GM21447 (cell line): ENCODE measurements at regions not wholly inside any gene's neighbourhood (a gene's known extent, or its start where the extent isn't known, plus 50 kb on each side); places are given as distances from the start of the nearest gene placed in this dataset.
"Not testable (repeated sequence)": the region's sequence is repeated elsewhere in the genome, so short reads cannot be mapped to it uniquely, and the experiment has no call there.

ENCODE experiments used
- ATAC-seq: cut with Tn5 transposase; IDR thresholded peaks from one replicate; pipeline ENCODE4 v1.9.1; 2021; ENCODE audit not compliant: unreplicated experiment

DNA sequence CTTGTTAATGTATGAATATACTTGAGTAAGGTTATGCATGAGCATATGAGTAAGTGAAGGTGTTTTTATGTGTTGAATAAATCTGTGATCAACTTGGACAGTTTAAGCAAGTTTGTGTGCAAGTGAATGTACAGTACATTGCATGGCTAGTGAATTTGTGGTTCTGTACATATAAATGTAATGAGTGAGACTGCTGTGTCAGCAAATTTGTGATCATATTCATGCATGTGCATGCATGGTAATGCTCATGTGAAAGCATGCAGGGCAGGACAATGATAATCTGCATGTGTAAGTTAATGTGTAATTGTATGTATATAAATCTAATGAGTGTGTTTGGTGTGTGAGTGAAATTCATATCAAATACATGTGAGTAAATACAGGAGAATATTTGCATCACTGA is 188.5 kb downstream of the PWWP3B start:
- no peak for ATAC-seq

DNA sequence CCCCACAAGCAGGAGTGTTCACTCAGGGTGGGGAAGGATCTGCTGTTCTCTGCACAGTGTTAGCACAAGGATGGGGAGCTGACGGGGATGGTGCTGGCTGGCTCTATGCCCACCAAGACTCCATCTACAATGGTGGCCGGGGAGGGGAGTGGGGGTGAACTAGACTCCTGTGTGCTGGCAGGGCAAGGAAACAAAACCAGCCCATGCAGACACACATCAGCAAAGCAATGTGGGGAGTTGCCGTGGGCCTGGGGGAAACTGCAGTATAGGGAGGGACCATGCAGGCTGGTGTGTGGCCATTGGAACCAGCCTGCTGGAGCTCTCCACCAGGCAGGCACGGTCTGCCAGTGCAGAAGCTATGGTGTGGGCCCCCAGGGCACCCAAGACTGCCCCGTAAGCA is 195.1 kb downstream of the PWWP3B start:
- ATAC-seq = no peak

DNA sequence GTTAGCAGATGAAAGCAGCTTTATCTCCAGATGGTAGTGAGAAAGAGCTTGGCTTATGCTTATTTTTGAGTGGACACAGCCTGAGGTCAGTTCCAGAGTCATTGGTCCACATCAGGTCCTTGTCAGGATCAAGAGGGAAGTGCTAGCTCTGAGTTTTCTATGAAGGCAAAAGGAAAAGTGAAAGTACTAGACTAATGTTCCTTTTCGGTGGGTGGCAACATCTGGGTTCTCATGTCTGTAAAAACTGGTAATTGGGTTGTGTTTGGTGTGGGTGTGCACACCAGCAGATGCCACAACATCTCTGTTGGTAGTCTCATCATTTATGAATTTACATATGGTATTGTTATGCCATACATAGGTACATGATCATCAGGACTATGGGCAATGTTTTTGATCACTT is 210.5 kb downstream of the PWWP3B start:
- no peak for ATAC-seq

DNA sequence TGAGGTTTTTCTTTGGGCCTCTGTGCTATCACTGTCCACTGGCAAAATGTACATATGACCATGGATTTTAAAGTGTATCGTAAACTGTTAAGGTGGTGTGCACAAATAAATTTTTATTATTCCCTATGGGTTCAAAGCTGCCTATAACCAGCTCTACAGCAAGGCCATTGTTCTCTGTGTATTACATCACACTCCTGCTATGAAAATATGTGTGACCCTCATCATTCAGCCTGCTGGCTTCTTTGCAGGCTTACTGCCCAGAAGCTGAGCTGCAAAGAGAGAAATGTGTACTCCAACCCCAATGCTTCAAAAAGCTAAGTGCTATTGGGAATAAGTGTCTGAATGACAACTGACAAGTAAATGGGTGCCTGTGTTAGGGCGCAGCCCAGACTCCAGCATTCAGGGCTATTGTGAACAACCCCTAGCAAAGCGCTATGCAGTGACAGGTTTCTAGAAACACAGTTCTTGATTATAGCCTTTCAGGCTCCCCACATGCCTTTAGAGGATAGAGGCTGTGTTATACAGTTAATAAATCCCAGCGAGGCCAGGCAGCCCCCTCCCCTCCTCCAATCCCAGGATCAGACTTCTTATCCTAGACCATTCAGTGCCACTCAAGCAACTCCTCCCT is 220.4 kb upstream of the RADX start:
- no peak for ATAC-seq

DNA sequence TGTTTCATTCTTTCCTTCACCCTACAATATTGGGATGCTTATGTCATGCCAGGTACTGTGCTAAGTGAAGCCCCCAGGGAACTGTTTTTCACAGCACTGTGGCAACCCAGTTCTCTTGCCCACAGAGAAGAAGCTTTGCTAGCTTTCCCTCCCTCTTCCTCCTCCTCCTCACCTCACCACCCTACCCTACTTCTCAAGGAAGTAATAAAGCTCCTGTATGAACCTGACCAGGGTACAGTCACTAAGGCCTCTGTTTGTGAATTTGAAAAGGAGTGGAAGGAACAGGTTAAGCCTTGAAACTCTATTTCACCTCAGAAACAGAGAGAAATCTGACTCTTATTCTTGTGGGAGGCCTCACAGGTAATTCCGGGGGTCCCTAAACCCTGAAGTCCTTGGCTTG is 219.4 kb upstream of the RADX start:
- no peak for ATAC-seq

DNA sequence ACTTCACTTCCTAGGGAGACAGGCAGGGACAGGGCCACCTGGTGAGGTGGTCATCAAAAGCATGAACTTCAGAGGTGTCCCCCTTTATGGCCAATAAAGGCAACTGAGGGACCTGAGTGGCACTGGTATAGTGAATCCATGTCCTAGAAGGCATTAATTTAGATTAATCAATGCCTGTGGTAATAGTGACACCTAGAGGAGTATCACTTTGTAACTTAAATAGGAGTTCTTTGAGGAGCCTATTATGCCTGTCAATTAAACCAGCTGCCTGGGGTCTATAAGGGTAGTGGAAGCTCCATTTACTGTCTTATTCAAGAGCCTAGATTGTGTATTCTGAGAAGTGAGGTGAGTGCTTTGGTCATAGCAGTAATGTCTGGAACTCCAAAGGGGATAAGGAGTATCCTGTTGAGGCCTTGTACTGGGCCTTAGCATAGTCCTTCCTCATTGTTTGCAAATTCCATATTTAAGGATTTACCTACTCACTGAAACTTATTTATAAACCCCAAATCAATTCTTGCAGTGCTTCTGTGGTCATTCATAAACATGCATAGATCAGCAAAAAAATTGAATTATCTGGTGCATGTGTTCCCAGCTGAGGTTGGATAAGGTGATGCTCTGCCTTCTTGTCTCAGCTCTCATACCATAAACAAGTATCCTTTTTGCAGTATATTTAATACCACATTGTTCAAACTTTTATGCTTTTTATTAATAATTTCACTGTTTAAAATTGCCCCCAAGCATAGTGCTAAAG is 213.8 kb upstream of the RADX start:
- ATAC-seq = no peak

DNA sequence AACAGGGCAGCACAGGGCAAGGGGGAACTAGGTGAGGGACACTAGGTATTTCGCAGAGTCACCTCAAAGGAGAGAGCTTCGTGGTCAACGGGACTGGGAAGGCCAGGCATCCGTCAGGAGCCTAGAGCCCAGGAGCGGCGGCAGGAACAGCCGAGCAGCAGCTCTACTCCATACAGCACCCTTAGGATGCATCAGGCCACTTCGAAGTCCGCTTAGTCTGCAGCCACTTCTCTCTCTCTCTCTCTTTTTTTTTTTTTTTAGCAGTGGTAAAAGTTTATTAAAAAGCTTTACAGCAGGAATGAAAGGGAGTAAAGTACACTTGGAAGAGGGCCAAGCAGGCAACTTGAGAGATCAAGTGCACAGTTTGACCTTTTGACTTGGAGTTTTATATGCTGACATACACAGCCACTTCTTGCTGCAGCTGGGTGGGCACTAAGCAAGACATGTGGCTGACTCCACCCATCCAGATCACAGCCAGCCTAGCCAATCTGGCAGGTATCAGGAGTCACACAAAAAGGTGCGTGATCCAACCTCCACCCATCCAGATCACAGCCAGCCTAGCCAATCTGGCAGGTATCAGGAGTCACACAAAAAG is 209.7 kb upstream of the RADX start:
- no peak for ATAC-seq

DNA sequence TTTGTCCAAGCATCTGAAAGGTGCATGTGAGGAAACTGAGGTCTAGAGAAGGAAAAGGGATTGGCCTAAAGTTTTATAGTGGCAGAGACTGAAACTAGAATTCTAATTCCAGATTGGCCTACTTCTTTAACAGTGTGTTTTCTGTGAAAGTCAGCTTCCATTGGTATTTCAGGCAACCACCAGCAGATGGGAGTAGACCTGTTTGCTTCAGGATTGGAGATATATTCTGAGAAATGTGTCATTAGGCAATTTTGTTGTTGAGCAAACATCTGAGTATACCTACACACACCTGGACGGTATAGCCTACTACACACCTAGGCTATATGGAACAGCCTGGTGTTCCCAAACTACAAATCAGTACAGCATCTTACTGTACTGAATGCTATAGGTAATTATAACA is 207.3 kb upstream of the RADX start:
- ATAC-seq = no peak

DNA sequence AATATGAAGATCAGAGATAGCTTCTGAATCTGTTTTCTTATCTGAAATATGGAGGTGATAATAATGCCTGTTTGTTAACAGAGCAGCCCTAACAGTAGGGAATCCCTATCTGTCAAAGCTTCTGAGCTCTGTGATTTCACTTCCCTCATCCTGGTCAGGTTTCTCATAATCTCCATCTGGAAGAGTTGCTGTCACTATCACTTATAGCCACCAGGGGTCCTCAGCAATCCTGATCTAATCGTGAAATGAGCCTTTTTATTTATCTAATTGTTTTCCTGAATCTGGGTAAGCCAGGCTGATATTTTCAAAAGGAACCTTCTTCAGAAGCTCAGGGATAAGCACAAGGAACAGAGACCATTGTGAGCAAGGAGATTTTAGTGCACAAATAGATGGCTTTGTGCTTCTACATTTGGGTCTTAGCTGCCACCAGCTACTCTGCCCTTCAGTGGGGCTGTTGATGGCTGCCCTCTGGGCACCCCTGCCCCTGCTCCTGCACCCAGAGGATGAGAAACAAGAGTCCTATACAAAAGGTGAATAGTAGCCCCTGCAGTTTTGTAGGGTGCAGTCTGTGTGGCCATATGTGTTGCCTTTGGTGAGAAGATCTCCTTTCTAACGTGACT is 196.4 kb upstream of the RADX start:
- ATAC-seq = no peak

DNA sequence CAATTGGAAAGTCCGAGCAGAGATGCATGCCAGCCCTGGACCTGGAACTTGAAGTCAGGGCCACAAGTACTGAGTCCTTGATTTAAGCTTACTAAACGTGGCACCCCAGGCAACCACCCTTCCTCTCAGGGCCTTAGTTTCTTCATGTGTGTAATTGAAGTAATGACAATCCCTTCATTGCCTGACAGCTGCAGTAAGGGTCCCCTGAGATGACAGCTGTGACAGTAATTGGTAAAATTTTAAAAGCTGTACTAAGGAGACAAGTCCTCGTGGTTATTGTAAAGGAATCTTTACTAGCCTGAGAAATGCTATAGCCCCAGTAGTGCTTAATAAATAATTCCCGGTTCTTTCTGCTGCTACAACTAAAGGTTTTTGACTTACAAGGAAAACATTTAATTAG is 175.1 kb upstream of the RADX start:
- ATAC-seq = no peak

DNA sequence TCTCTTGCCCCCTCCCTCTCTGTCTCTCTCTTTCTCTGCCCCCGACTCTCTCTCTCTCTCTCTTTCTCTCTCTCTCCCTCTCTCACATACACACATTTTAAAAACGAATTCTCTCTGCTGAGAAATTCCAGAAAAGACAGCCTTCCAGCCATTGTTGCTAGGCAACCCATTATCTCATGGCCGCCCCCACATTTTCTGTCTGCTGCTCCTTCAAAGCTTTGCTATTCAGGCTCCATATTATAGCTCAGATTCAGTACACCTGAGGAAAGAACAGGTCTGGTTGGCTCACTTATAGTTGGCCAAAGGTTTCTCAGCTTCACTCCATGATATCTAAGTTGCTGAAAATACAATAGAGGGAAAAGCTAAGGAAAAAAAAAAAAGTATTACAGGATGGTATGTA is 174.4 kb upstream of the RADX start:
- no peak for ATAC-seq

DNA sequence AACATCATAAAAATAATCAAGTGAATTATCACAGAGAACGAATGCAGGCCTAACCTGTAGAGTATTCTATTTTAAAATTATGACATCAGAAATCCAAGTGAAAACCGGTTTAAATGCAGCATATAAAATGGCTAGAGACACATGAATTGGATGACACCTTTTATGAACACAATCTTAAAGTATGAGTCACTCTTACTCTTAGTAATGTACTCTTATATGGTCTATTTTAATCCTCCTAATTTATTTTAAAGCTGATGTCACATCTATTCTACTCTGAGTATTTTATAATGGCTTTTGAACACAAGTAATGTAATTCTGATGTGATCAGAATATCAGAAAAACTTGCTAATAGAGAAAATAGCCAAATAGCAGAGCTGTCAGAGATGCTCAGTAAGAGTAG is 161.4 kb upstream of the RADX start:
- no peak for ATAC-seq

DNA sequence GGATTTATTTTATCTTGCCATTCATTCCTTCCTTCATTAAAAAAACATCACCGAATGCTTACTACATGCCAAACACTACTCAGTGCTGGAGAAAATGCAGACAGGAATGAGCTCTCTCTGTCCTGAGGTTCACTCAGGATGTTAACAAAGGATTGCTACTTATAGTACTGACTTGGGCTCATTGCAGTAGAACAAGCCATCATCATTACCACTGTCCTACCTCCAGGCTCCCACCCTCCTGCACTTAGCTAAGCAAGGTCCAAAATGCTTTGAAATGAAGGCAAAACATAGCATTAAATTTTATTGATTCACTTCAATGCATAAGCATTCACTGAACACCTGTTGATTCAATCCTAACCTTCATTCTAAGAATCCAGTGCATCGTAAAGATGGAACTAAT is 159.8 kb upstream of the RADX start:
- no peak for ATAC-seq

DNA sequence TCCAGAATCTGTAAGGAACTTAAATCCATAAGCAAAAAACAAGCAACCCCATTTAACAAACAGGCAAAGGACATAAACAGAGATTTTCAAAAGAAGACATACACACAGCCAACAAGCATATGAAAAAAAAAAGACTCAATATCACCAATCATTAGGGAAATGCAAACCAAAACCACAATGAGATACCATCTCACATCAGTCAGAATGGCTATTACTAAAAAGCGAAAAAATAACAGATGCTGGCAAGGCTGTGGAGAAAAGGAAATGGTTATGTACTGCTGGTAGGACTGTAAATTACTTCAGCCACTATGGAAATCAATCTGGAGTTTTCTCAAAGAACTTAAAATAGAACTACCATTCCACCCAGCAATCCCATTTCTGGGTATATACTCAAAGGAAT is 156.8 kb upstream of the RADX start:
- no peak for ATAC-seq

DNA sequence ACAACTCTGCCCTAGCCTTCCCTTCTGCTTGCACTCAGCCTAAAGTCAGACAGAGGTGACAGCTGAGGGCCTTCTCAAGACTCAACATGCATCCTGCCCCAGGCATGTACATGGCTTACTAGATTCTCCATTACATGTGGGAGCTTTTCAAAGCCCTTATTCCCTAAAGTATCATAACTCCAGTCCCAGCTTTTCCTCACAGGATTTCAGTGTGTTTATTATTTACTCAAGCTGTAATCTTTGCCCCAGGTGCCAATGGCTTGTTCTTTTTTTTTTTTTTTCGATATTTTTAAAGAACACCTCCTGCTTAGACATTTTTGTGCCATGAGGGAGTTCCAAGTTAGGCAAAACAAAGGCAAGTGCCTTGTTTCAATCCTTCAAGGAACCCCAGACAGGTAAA is 154.0 kb upstream of the RADX start:
- ATAC-seq = no peak

DNA sequence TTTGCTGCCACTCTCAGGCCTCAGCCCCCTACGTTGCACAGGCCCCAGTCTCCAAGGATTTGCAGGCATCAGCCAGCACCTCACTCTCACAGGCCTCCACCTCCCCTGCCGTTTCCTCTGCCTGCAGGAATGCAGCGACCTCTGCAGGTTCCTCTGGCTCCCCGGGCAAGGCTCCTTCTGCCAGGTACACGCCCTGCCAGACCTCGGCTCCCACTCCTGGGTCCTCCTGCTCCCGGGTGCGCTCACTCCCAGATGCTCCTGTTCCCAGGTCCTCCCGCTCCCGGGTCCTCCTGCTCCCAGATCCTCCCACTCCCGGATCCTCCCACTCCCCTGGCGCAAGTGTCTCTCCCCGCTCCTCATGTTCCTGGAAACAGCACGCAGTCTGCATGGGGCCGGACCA is 144.4 kb upstream of the RADX start:
- no peak for ATAC-seq

DNA sequence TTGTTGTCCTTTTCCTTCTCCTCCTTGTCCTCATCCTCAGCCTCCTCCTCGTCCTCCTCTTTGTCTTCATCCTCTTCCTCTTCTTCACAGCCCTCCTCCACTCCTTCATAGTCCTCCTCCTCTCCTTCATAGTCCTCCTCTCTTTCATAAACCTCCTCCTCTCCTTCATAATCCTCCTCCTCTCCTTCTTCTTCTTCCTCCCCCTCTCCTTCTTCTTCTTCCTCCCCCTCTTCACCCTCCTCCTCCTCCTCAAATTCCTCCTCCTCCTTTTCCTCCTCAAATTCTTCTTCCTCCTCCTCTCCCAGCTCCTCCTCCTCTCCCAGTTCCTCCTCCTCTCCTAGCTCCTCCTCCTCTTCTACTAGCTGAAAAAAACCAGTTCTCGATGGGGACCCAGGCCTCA is 143.8 kb upstream of the RADX start:
- no peak for ATAC-seq

DNA sequence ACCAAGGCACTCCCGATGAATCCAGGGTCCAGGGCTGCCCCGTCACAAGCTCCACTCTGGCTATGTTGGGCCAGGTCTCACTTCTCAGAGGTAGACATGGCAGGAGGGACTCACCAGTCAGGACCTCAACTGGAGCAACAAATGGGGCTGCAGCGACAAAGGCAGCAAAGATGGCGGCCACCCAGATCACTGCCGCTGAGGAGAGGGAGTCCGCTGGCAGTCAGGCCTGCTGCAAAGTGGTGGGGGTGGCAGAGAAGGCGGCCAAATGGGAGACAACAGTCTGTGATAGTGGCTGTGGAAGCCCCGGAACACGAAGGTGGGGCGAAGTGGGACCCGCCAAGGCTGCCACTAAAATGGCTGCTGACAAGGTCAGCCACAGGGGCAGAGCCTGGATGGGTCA is 143.3 kb upstream of the RADX start:
- no peak for ATAC-seq

DNA sequence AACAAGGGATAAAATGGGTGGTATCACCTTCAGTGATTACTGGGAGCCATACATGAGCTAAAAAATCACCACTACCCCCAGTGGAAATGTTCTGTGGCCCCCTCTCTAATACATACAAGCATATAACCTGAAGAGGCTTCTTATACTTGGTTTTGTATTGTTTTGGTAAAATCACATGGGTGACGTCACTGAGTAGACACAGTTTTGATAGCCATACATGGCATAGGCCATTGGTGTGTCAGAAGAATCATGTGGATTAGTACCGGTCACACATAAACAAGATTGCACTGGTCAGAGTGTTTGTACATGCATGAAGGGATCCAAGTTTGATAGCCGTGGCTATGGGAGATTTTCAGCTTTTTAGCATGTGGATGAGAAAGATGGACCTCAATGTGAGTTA is 131.9 kb upstream of the RADX start:
- no peak for ATAC-seq

DNA sequence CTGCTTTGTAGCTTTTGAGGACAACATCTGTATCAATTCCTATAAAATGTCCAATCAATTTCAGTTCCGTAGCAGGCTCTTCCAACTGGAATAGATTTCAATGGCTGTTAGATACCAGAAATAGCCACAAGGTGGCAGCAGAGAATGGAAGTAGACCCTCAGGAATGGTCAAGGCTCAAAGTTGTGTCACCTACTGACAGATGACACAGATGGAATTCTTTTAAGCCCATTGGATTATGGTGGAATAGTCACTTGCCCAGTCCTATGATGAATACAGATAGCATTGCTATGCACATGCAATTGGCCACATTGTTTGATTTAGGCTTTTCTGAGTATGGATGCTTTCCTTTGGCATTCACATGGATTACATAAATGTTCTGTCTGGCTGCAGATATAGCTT is 130.4 kb upstream of the RADX start:
- ATAC-seq = no peak

DNA sequence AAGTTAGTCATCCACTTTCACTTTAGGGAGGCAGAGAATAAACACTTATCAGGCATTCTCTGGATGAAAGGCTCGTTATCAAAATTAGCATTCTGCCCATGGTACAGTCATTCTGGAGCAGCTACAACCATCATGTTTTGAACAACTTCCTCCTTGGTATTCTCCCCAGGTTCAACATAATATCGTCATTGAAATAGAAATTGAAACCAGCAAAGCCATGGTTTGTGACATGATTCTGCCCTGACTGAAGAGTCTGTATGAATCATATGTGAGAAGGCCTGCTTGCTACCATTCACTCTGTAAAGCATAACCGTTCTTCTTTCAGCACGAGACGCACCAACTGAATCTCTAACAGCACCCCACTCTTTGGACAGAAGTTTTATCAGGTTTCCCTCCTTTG is 127.5 kb upstream of the RADX start:
- peak; percentile 98 for ATAC-seq

DNA sequence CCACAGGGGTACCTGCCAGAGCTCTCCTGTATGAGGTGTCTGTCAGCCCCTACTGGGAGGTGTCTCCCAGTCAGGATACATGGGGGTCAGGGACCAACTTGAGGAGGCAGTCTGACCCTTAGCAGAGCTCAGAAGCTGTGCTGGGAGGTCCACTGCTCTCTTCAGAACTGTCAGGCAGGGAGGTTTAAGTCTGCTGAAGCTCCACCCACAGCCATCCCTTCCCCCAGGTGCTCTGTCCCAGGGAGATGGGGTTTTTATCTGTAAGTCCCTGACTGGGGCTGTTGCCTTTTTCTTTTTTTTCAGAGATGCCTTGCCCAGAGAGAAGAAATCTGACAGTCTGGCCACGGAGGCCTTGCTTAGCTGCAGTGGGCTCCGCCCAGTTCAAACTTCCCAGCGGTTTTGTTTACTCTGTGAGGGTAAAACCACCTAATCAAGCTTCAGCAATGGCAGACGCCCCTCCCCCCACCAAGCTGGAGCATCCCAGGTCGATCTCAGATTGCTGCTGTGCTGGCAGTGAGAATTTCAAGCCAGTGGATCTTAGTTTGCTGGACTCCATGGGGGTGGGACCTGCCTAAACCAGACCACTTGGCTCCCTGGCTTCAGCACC is 118.5 kb upstream of the RADX start:
- not testable (repeated sequence) for ATAC-seq
